DND-41 (cell line): ENCODE measurements at regions not wholly inside any gene's neighbourhood (a gene's known extent, or its start where the extent isn't known, plus 50 kb on each side); places are given as distances from the start of the nearest gene placed in this dataset.

ENCODE experiments used
- CTCF ChIP-seq: IDR thresholded peaks from 2 replicates; pipeline ENCODE4 v1.5.1; 2012; ENCODE audit warnings: borderline replicate concordance, low read length, moderate library complexity, mild to moderate bottlenecking; ENCODE audit not compliant: poor library complexity, severe bottlenecking; ENCODE audit errors: extremely low read depth
- EZH2 ChIP-seq: IDR thresholded peaks from 3 replicates; pipeline ENCODE4 v1.6.1; 2012; ENCODE audit warnings: borderline replicate concordance, low read depth, mild to moderate bottlenecking, moderate library complexity, low read length, inconsistent platforms; ENCODE audit not compliant: severe bottlenecking

DNA sequence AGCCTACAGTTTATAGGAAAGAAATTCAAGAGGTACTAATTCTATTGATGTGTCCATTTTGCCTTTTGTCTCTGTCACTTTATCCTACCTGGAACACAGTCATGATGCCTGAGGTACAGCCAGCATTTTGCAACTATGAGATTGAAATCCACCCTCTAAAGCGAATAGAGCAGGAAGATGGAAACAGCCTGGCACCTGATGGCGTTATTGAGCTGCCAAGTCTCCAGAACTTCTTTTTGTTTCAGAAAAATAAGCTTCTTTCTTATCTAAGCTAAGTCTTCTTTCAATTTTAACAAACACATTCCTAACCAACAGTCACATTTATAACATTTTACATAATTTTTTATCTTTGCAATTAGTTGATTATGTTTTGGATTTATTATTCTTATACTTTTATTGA is 182.1 kb downstream of the PAWR start:
- TF ChIP-seq CTCF (no peak), EZH2 (no peak)
